CD14-positive monocyte (primary cell): ENCODE measurements at regions not wholly inside any gene's neighbourhood (a gene's known extent, or its start where the extent isn't known, plus 50 kb on each side); places are given as distances from the start of the nearest gene placed in this dataset. TPM values are rescaled to one million over a fixed set of nuclear protein-coding genes. Genes with fewer than 3 reads are reported as not detected.

Experiments
- DNase-seq, 3 donors: peaks; one replicate each; pipeline ENCODE4 v3.0.0-alpha.2; 2011 to 2022
- H2AFZ ChIP-seq: 2 replicates; pipeline ENCODE4 v1.6.0; 2012; ENCODE audit warnings: mild to moderate bottlenecking, low read depth, low read length, inconsistent platforms; ENCODE audit not compliant: insufficient read depth, poor library complexity, severe bottlenecking
- H3K27ac ChIP-seq, 2 donors: 1 replicate in 1 of 2; 2 replicates in 1 of 2; pipeline ENCODE4 v1.5.1; 2012 to 2013; ENCODE audit warnings: low read length in 2 of 2, control low read depth in 1 of 2, inconsistent platforms in 1 of 2, low read depth in 1 of 2, mild to moderate bottlenecking in 1 of 2
- H3K27me3 ChIP-seq, 2 donors: one replicate each; pipeline versions ENCODE4 v1.6.0 to v1.6.1; 2011 to 2013; ENCODE audit warnings: low read length in 2 of 2; ENCODE audit not compliant: control insufficient read depth in 2 of 2, insufficient read depth in 2 of 2
- H3K36me3 ChIP-seq, 2 donors: replicated peaks in 1 of 2; 1 replicate in 1 of 2; 2 replicates in 1 of 2; pipeline versions ENCODE4 v1.5.1 to v1.6.1; 2012 to 2013; ENCODE audit warnings: low read length in 2 of 2, control low read depth in 1 of 2, inconsistent platforms in 1 of 2, mild to moderate bottlenecking in 1 of 2; ENCODE audit not compliant: insufficient read depth in 2 of 2, control insufficient read depth in 1 of 2
- H3K4me1 ChIP-seq, 2 donors: 1 replicate in 1 of 2; 2 replicates in 1 of 2; pipeline versions ENCODE4 v1.5.1 to v1.6.1; 2012 to 2013; ENCODE audit warnings: low read length in 2 of 2, control low read depth in 1 of 2, inconsistent platforms in 1 of 2, mild to moderate bottlenecking in 1 of 2, moderate library complexity in 1 of 2; ENCODE audit not compliant: insufficient read depth in 2 of 2, control insufficient read depth in 1 of 2
- H3K4me2 ChIP-seq: replicated peaks from 2 replicates; pipeline ENCODE3; 2012; ENCODE audit warnings: low read length, moderate library complexity, mild to moderate bottlenecking; ENCODE audit not compliant: poor library complexity, severe bottlenecking; ENCODE audit errors: extremely low read depth
- H3K4me3 ChIP-seq, 3 experiments: fragments of 200-600 bp in 1 of 3; sonication (generic) in 1 of 3; replicated peaks in 1 of 3; 1 replicate in 2 of 3; 2 replicates in 1 of 3; pipeline ENCODE4 v1.5.1; 2011 to 2013; ENCODE audit warnings: low read length in 3 of 3, mild to moderate bottlenecking in 3 of 3, control low read depth in 2 of 3, low read depth in 2 of 3, inconsistent platforms in 1 of 3, moderate library complexity in 1 of 3
- H3K79me2 ChIP-seq: 2 replicates; pipeline ENCODE4 v1.6.0; 2012; ENCODE audit warnings: mild to moderate bottlenecking, control low read depth, inconsistent platforms, low read length, moderate library complexity; ENCODE audit not compliant: insufficient read depth
- H3K9ac ChIP-seq: 2 replicates; pipeline ENCODE4 v1.6.0; 2017; ENCODE audit warnings: low read length, mild to moderate bottlenecking; ENCODE audit not compliant: insufficient read depth, poor library complexity, severe bottlenecking
- H3K9me3 ChIP-seq, 2 donors: replicated peaks in 1 of 2; 1 replicate in 1 of 2; 2 replicates in 1 of 2; pipeline versions ENCODE4 v1.5.1 to v1.6.1; 2012 to 2013; ENCODE audit warnings: low read length in 2 of 2, control low read depth in 1 of 2; ENCODE audit not compliant: control insufficient read depth in 1 of 2, insufficient read depth in 1 of 2
- H4K20me1 ChIP-seq: 2 replicates; pipeline ENCODE4 v1.6.0; 2012; ENCODE audit warnings: mild to moderate bottlenecking, low read length, control low read depth, moderate library complexity; ENCODE audit not compliant: insufficient read depth
- H3K27ac Mint-ChIP-seq, 7 donors: one replicate each; pipeline ENCODE4 v1.8.0; 2020; ENCODE audit warnings: mild to moderate bottlenecking in 7 of 7, mixed read lengths in 7 of 7, moderate library complexity in 6 of 7, inconsistent platforms in 2 of 7
- H3K27me3 Mint-ChIP-seq, 3 donors: one replicate each; pipeline ENCODE4 v1.8.0; 2021 to 2022; ENCODE audit warnings: low read depth in 3 of 3, mild to moderate bottlenecking in 3 of 3, mixed read lengths in 3 of 3, moderate library complexity in 3 of 3, inconsistent platforms in 1 of 3
- H3K36me3 Mint-ChIP-seq, 2 donors: one replicate each; pipeline ENCODE4 v1.8.0; 2020; ENCODE audit warnings: mixed read lengths in 2 of 2, inconsistent platforms in 1 of 2, mild to moderate bottlenecking in 1 of 2
- H3K4me1 Mint-ChIP-seq: one replicate; pipeline ENCODE4 v1.8.0; 2020; ENCODE audit warnings: mild to moderate bottlenecking, mixed read lengths
- H3K4me3 Mint-ChIP-seq, 2 donors: one replicate each; pipeline ENCODE4 v1.8.0; 2020; ENCODE audit warnings: mild to moderate bottlenecking in 2 of 2, mixed read lengths in 2 of 2, moderate library complexity in 1 of 2
- H3K9me3 Mint-ChIP-seq, 7 donors: one replicate each; pipeline ENCODE4 v1.8.0; 2020 to 2022; ENCODE audit warnings: mixed read lengths in 7 of 7, mild to moderate bottlenecking in 6 of 7, moderate library complexity in 6 of 7, inconsistent platforms in 2 of 7
- WGBS: methylation state at CpG from one replicate; pipeline ENCODE4 v1.1.5; 2013; ENCODE audit warnings: missing lambda C conversion rate; ENCODE audit not compliant: insufficient coverage; 5-methylcytosine and 5-hydroxymethylcytosine counted together
- intact Hi-C, 2 donors: fragments of 100-400 bp; cut with micrococcal nuclease; formaldehyde crosslinking; loops; one replicate each; pipeline versions ENCODE4 v1.15.0 to v1.15.1; 2023
- small RNA-seq: library from RNA; depleted of rRNA; stranded (forward); fragments of <200 nt; gene quantifications from one replicate; pipeline ENCODE3, GENCODE V24; 2012; ENCODE audit warnings: low read depth; ENCODE audit not compliant: insufficient read length
- TF ChIP-seq, protein P1 (sequence below): fragments of 200-600 bp; IDR thresholded peaks from one replicate; pipeline ENCODE4 v1.8.0; 2022; ENCODE audit warnings: antibody characterized with exemption, mild to moderate bottlenecking

DNA sequence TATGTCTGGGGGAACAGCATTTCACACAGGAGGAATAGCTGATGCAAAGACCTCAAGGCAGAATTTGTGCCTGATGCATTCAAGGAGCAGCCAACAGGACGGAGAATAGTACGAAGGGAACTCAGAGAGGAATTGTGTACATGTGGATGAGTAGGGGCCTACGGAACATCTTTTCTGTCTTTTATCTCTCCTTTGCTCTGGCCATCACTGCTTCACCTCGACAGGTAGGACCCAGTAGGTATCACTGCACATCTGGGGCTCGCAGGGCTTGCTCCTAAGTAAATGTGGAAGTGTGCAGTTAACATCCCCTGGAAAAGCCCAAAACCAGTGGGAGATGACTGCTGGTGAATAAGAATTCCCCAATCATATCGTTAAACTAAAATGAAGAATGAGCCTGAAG is 56.4 kb upstream of the POU1F1 start:
- Histone ChIP-seq H3K27me3 (no peaks in the 10 kb centered on the region), H2AFZ (no peak overlapping the region), H3K27ac (no peak overlapping the region), H3K4me3 (no peak overlapping the region), H3K9ac (no peak overlapping the region), H3K4me1 (no peaks in the 10 kb centered on the region), H3K79me2 (no peaks in the 10 kb centered on the region), H4K20me1 (no peaks in the 10 kb centered on the region), H3K4me2 (no peak overlapping the region), H3K36me3 (no peaks in the 10 kb centered on the region), H3K9me3 (no peaks in the 10 kb centered on the region)
- TF ChIP-seq, protein P1, sequence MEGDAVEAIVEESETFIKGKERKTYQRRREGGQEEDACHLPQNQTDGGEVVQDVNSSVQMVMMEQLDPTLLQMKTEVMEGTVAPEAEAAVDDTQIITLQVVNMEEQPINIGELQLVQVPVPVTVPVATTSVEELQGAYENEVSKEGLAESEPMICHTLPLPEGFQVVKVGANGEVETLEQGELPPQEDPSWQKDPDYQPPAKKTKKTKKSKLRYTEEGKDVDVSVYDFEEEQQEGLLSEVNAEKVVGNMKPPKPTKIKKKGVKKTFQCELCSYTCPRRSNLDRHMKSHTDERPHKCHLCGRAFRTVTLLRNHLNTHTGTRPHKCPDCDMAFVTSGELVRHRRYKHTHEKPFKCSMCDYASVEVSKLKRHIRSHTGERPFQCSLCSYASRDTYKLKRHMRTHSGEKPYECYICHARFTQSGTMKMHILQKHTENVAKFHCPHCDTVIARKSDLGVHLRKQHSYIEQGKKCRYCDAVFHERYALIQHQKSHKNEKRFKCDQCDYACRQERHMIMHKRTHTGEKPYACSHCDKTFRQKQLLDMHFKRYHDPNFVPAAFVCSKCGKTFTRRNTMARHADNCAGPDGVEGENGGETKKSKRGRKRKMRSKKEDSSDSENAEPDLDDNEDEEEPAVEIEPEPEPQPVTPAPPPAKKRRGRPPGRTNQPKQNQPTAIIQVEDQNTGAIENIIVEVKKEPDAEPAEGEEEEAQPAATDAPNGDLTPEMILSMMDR: no peak
- DNase-seq: no peak
- Mint-ChIP-seq H3K4me1 (no peaks in the 10 kb centered on the region), H3K36me3 (no peaks in the 10 kb centered on the region), H3K27ac (no peak overlapping the region), H3K4me3 (no peak overlapping the region), H3K9me3 (no peaks in the 10 kb centered on the region), H3K27me3 (no peaks in the 10 kb centered on the region)
- intact Hi-C loops: no loop called here
- WGBS: 100% methylated on average over 1 of the region's 6 CpGs

DNA sequence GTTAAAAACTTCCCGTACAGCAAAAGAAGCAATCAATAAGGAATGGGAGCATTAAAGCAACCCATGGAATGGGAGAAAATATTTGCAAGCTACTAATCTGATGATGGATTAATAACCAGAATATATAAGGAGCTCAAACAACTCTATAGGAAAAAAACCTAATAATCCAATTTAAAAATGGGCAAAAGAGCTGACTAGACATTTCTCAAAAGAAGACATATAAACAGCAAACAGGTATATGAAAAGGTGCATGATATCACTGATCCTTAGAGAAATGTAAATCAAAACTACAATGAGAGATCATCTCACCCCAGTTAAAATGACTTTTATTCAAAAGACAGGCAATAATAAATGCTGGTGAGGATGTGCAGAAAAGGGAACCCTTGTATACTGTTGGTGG is 52.7 kb upstream of the POU1F1 start:
- Histone ChIP-seq H3K36me3 (no peaks in the 10 kb centered on the region), H3K9ac (no peak overlapping the region), H2AFZ (no peak overlapping the region), H4K20me1 (no peaks in the 10 kb centered on the region), H3K4me2 (no peak overlapping the region), H3K27ac (no peak overlapping the region), H3K4me1 (no peaks in the 10 kb centered on the region), H3K9me3 (peaks cover 0 to 7% of the 10 kb centered on the region in 2 donors), H3K79me2 (no peaks in the 10 kb centered on the region), H3K27me3 (no peaks in the 10 kb centered on the region), H3K4me3 (no peak overlapping the region)
- Mint-ChIP-seq H3K27ac (no peak overlapping the region), H3K4me3 (no peak overlapping the region), H3K4me1 (no peaks in the 10 kb centered on the region), H3K9me3 (peaks cover 2 to 10% (median 3%) of the 10 kb centered on the region in 7 donors), H3K36me3 (no peaks in the 10 kb centered on the region), H3K27me3 (no peaks in the 10 kb centered on the region)
- no CpG with 5 or more reads among the region's 1 CpG for WGBS
- TF ChIP-seq, protein P1: no peak
- DNase-seq: no peak
- intact Hi-C loops: no loop called here

Small RNAs in the stretch of these regions (small RNA-seq; reads per million reads assigned to genes)
- gene RNU6-873P (not detected), gene RNU6ATAC6P (not detected)
